GM19455 (cell line): ENCODE measurements at regions not wholly inside any gene's neighbourhood (a gene's known extent, or its start where the extent isn't known, plus 50 kb on each side); places are given as distances from the start of the nearest gene placed in this dataset.
A peak's percentile ranks its signal among the peaks of the same experiment; 100 is the strongest.
"Not testable (repeated sequence)": the region's sequence is repeated elsewhere in the genome, so short reads cannot be mapped to it uniquely, and the experiment has no call there.

ENCODE experiments used
- ATAC-seq: cut with Tn5 transposase; IDR thresholded peaks from one replicate; pipeline ENCODE4 v1.9.1; 2021; ENCODE audit not compliant: unreplicated experiment

GRCh38 chr3:157589211-157589610 is 86.0 kb upstream of the VEPH1 start:
- no peak for ATAC-seq

GRCh38 chr3:157588386-157589060 is 85.3 kb upstream of the VEPH1 start:
- no peak for ATAC-seq

GRCh38 chr3:157586293-157586692 is 83.1 kb upstream of the VEPH1 start:
- ATAC-seq, result no peak

GRCh38 chr3:157585386-157585785 is 82.2 kb upstream of the VEPH1 start:
- no peak for ATAC-seq

- ATAC-seq, result no peak
These were observed 79.4 kb upstream of the VEPH1 start for GRCh38 chr3:157582637-157582973.

- not testable (repeated sequence) for ATAC-seq
These were observed 78.9 kb upstream of the VEPH1 start for GRCh38 chr3:157581956-157582636.

- no peak for ATAC-seq
These were observed 78.2 kb upstream of the VEPH1 start for GRCh38 chr3:157581371-157581770.

GRCh38 chr3:157578181-157578580 is 75.0 kb upstream of the VEPH1 start:
- no peak for ATAC-seq

GRCh38 chr3:157574531-157574930 is 71.3 kb upstream of the VEPH1 start:
- no peak for ATAC-seq

- no peak for ATAC-seq
These were observed 70.7 kb upstream of the VEPH1 start for GRCh38 chr3:157573780-157574378.

- ATAC-seq, result no peak
These were observed 70.1 kb upstream of the VEPH1 start for GRCh38 chr3:157573281-157573680.

GRCh38 chr3:157572559-157573270 is 69.5 kb upstream of the VEPH1 start:
- peak; percentile 87 for ATAC-seq

- ATAC-seq, result no peak
These were observed 63.4 kb upstream of the VEPH1 start for GRCh38 chr3:157566596-157566995.

- ATAC-seq, result no peak
These were observed 56.2 kb upstream of the VEPH1 start for GRCh38 chr3:157559401-157559800.
